B cell (primary cell): ENCODE measurements at regions not wholly inside any gene's neighbourhood (a gene's known extent, or its start where the extent isn't known, plus 50 kb on each side); places are given as distances from the start of the nearest gene placed in this dataset.

Experiments
- ATAC-seq: fragments of 200-7000 bp; cut with Tn5 transposase; one replicate; pipeline ENCODE4 v1.10.0; 2021; ENCODE audit warnings: low read depth, mild to moderate bottlenecking, moderate number of reproducible peaks, moderate library complexity
- CTCF ChIA-PET: fragments of 350-600 bp; sonication (Branson Sonifier 250); formaldehyde crosslinking; loops from one replicate; lab custom pipeline; 2021; ENCODE audit warnings: antibody characterized with exemption, inconsistent platforms; lab: Charles Lee
- POLR2A ChIA-PET: fragments of 350-600 bp; sonication (Branson Sonifier 250); formaldehyde crosslinking; loops from one replicate; lab custom pipeline; 2021; ENCODE audit warnings: antibody characterized with exemption; lab: Charles Lee
- DNase-seq: peaks from one replicate; pipeline ENCODE4 v3.0.0; 2013
- H2AFZ ChIP-seq: 2 replicates; pipeline ENCODE4 v1.6.1; 2012; ENCODE audit warnings: mild to moderate bottlenecking, low read depth, low read length; ENCODE audit not compliant: insufficient read depth, poor library complexity, severe bottlenecking
- H3K27ac ChIP-seq, 2 donors: 1 replicate in 1 of 2; 2 replicates in 1 of 2; pipeline ENCODE4 v1.5.1; 2012 to 2013; ENCODE audit warnings: low read length in 2 of 2, mild to moderate bottlenecking in 2 of 2, moderate library complexity in 1 of 2
- H3K27me3 ChIP-seq, 4 experiments: fragments of 200-600 bp in 1 of 4; sonication (generic) in 1 of 4; replicated peaks in 1 of 4; 1 replicate in 2 of 4; 2 replicates in 2 of 4; pipeline versions ENCODE4 v1.6.1 to v1.7.0; 2013 to 2016; ENCODE audit warnings: low read length in 3 of 4, mild to moderate bottlenecking in 2 of 4, mixed read lengths in 1 of 4, moderate library complexity in 1 of 4; ENCODE audit not compliant: insufficient read depth in 4 of 4, control insufficient read depth in 3 of 4; ENCODE audit errors: control extremely low read depth in 1 of 4
- H3K36me3 ChIP-seq, 2 experiments: replicated peaks in 1 of 2; 1 replicate in 1 of 2; 2 replicates in 1 of 2; pipeline versions ENCODE4 v1.6.1 to v1.7.1; 2013; ENCODE audit warnings: low read length in 1 of 2; ENCODE audit not compliant: insufficient read depth in 2 of 2, control insufficient read depth in 1 of 2; ENCODE audit errors: control extremely low read depth in 1 of 2, extremely low read depth in 1 of 2
- H3K4me1 ChIP-seq, 2 donors: fragments of 200-600 bp in 1 of 2; sonication (generic) in 1 of 2; 1 replicate in 1 of 2; 2 replicates in 1 of 2; pipeline versions ENCODE4 v1.5.1 to v1.6.1; 2013 to 2017; ENCODE audit warnings: low read length in 2 of 2; ENCODE audit not compliant: control insufficient read depth in 2 of 2, insufficient read depth in 2 of 2
- H3K4me2 ChIP-seq: replicated peaks from 2 replicates; pipeline ENCODE3; 2012; ENCODE audit warnings: mild to moderate bottlenecking, low read depth, low read length; ENCODE audit not compliant: poor library complexity, severe bottlenecking
- H3K4me3 ChIP-seq, 5 experiments: fragments of 200-600 bp in 1 of 5; sonication (generic) in 1 of 5; 1 replicate in 3 of 5; 2 replicates in 2 of 5; pipeline versions ENCODE4 v1.5.1 to v1.7.0; 2011 to 2016; ENCODE audit warnings: low read length in 4 of 5, mild to moderate bottlenecking in 4 of 5, low read depth in 2 of 5, control low read depth in 1 of 5, moderate library complexity in 1 of 5; ENCODE audit not compliant: insufficient read depth in 1 of 5; ENCODE audit errors: control extremely low read depth in 1 of 5, extremely low read depth in 1 of 5
- H3K79me2 ChIP-seq: fragments of 200-600 bp; sonication (generic); one replicate; pipeline ENCODE4 v1.6.0; 2016; ENCODE audit warnings: low read length; ENCODE audit not compliant: control insufficient read depth, insufficient read depth
- H3K9ac ChIP-seq: fragments of 200-600 bp; sonication (generic); 2 replicates; pipeline ENCODE4 v1.6.1; 2017; ENCODE audit warnings: mild to moderate bottlenecking, low read length, moderate library complexity
- H3K9me3 ChIP-seq, 3 donors: one replicate each; pipeline versions ENCODE4 v1.6.1 to v1.7.1; 2013; ENCODE audit warnings: low read length in 2 of 3; ENCODE audit not compliant: control insufficient read depth in 2 of 3, insufficient read depth in 1 of 3; ENCODE audit errors: control extremely low read depth in 1 of 3
- H4K20me1 ChIP-seq: 2 replicates; pipeline ENCODE4 v1.6.0; 2012; ENCODE audit warnings: mild to moderate bottlenecking, low read length; ENCODE audit not compliant: insufficient read depth, control insufficient read depth, poor library complexity, severe bottlenecking
- H3K27ac Mint-ChIP-seq: one replicate; pipeline ENCODE4 v1.8.0; 2021; ENCODE audit warnings: mixed read lengths
- H3K27me3 Mint-ChIP-seq: one replicate; pipeline ENCODE4 v1.8.0; 2021; ENCODE audit warnings: mixed read lengths
- H3K4me1 Mint-ChIP-seq: one replicate; pipeline ENCODE4 v1.8.0; 2021; ENCODE audit warnings: mixed read lengths
- H3K4me3 Mint-ChIP-seq: one replicate; pipeline ENCODE4 v1.8.0; 2021; ENCODE audit warnings: mixed read lengths
- H3K9me3 Mint-ChIP-seq: one replicate; pipeline ENCODE4 v1.8.0; 2022; ENCODE audit warnings: mixed read lengths; ENCODE audit not compliant: insufficient read depth
- CTCF ChIP-seq: fragments of 200-600 bp; IDR thresholded peaks from one replicate; pipeline ENCODE4 v1.8.0; 2022; ENCODE audit warnings: antibody characterized with exemption, mild to moderate bottlenecking
- EZH2 ChIP-seq: IDR thresholded peaks from 2 replicates; pipeline ENCODE4 v1.6.1; 2012; ENCODE audit warnings: borderline replicate concordance, low read depth, mild to moderate bottlenecking, moderate library complexity, low read length; ENCODE audit not compliant: insufficient read depth, poor library complexity, severe bottlenecking
- WGBS: methylation state at CpG from one replicate; pipeline ENCODE4 v1.1.5; 2013; ENCODE audit warnings: missing lambda C conversion rate; ENCODE audit not compliant: insufficient coverage; 5-methylcytosine and 5-hydroxymethylcytosine counted together
- intact Hi-C: fragments of 100-400 bp; cut with micrococcal nuclease; formaldehyde crosslinking; loops from one replicate; pipeline ENCODE4 v1.10.0; 2022

DNA sequence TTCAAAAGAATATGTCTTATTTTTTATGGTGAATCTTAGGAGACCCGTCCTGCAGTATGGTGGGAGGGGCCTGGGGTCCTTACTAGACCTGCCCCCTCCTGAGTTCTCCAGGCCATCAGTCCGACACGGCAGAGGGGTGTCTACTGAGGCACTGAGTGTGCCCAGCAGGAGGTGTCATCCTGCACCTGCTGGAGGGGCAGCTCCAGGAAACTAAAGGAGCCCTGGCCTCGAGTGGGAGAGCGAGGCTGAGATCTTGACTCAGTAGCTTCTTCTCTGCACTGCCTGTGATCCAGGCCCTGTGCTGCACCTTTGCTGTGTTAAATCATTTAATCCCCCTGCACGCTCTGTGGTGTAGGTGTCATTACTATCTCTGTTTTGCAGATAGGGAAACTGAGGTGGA lies 587.7 kb downstream of the PTPRU start:
- Mint-ChIP-seq H3K4me1 (no peaks in the 10 kb centered on the region), H3K27ac (no peak overlapping the region), H3K4me3 (no peak overlapping the region), H3K9me3 (no peaks in the 10 kb centered on the region), H3K27me3 (peaks cover 30% of the 10 kb centered on the region)
- no peak overlapping the region for H2AFZ ChIP-seq
- no peaks in the 10 kb centered on the region for H3K79me2 ChIP-seq
- no peaks in the 10 kb centered on the region for H4K20me1 ChIP-seq
- no peaks in the 10 kb centered on the region for H3K36me3 ChIP-seq
- no peak overlapping the region for H3K27ac ChIP-seq
- no peaks in the 10 kb centered on the region for H3K9me3 ChIP-seq
- no peak for DNase-seq
- no peak for ATAC-seq
- no peak overlapping the region for H3K4me3 ChIP-seq
- peaks cover 0 to 10% (median 1%) of the 10 kb centered on the region in 4 experiments for H3K27me3 ChIP-seq
- WGBS, result 64% methylated on average over 5 of the region's 6 CpGs
- CTCF ChIA-PET, result no interaction called here
- no peak overlapping the region for H3K9ac ChIP-seq
- H3K4me2 ChIP-seq, result no peak overlapping the region
- POLR2A ChIA-PET, result no interaction called here
- TF ChIP-seq CTCF, result no peak
- no peak for TF ChIP-seq EZH2
- H3K4me1 ChIP-seq, result no peaks in the 10 kb centered on the region
- intact Hi-C loops, result no loop called here

GRCh38 chr1:29823561-29823960 lies 587.2 kb downstream of the PTPRU start:
- Histone ChIP-seq H2AFZ (no peak overlapping the region), H3K4me2 (no peak overlapping the region), H3K36me3 (no peaks in the 10 kb centered on the region), H3K79me2 (no peaks in the 10 kb centered on the region), H3K4me3 (no peak overlapping the region), H3K9ac (no peak overlapping the region), H3K27me3 (peaks cover 0 to 10% (median 1%) of the 10 kb centered on the region in 4 experiments), H3K4me1 (no peaks in the 10 kb centered on the region), H3K27ac (no peak overlapping the region), H3K9me3 (no peaks in the 10 kb centered on the region), H4K20me1 (no peaks in the 10 kb centered on the region)
- Mint-ChIP-seq H3K9me3 (no peaks in the 10 kb centered on the region), H3K4me3 (no peak overlapping the region), H3K27ac (no peak overlapping the region), H3K4me1 (no peaks in the 10 kb centered on the region), H3K27me3 (peaks cover 33% of the 10 kb centered on the region)
- WGBS, result 87% methylated on average over 3 of the region's 4 CpGs
- DNase-seq (no peak), ATAC-seq (no peak)
- TF ChIP-seq CTCF (no peak), EZH2 (no peak)
- ChIA-PET CTCF (no interaction called here), POLR2A (no interaction called here)
- intact Hi-C loops, result no loop called here
